Dermis blood vessel endothelial cell (primary cell): ENCODE measurements at regions not wholly inside any gene's neighbourhood (a gene's known extent, or its start where the extent isn't known, plus 50 kb on each side); places are given as distances from the start of the nearest gene placed in this dataset.
"Not testable (repeated sequence)": the region's sequence is repeated elsewhere in the genome, so short reads cannot be mapped to it uniquely, and the experiment has no call there.

Experiments used
- DNase-seq: peaks from one replicate; pipeline ENCODE4 v3.0.0; 2010

DNA sequence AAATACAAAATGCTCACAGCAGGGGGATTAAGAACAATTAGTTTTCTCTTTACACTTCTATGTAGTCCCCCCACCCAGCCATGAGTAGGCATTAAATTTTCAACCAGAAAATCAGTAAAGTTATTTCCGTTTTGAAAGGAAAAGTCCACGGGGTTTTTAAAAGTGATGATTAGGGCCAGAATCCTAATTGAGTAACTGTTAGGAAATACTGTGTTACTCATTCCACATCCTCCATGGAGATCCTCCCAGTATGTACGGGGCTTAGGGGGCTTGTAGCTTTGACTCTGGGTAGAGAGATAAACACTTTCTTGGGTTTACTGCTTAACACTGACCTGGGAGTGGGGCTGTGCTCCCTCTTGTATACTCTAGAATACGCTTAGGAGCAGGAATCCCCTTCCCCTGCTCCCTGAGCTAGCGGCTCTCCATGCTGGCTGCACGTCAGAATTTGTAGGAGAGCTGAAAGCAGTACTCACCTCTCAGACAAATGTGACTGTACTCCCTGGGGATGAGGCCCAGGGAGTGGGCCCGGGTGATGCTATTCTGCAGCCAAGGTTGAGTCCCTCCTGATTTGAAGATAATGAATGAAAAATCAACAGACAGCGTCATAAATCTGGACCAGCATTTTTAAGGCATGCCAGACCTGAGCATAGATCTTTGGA is 100.5 kb downstream of the SLC4A3 start:
- no peak for DNase-seq

DNA sequence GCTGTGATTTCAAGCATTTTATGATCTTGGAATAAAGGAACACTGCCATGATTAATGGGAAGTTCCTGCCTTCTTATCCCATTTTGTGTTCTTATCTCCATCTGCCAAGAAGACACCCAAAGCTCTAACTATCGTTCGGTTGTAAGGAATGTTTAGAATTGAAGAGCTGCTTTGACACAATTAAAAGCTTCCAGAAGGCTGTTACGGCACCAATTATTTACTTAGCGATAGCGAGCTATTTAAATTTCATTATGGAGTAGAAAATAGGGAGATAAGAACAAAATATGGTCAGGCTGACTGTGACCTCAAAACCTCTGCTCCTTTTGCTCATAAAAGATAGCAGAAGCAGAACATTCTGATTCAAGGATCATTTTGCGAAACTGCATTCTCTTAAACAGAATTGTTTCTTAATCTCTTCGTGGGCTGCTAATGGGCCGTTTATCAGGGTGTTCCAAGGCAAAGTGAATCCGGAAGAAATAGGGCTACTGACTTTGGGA is 101.6 kb downstream of the SLC4A3 start:
- DNase-seq, result no peak

DNA sequence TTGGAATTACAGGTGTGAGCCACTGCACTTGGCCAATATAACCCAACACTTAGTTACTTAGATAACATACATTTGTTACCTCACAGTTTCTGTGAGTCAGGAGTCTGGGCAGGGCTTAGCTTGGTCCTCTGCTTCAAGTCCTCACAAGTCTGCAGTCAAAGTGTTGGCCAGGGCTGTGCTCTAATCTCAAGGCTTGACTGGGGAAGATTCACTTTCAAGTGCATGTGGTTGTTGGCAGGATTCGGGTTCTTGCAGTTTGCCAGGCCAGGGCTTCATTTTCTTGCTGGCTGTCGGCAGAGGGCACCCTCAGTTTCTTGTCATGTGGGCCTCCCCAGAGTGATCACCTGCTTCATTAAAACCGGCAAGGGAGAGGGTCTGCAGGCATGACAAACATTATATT is 103.7 kb downstream of the SLC4A3 start:
- DNase-seq, result no peak

DNA sequence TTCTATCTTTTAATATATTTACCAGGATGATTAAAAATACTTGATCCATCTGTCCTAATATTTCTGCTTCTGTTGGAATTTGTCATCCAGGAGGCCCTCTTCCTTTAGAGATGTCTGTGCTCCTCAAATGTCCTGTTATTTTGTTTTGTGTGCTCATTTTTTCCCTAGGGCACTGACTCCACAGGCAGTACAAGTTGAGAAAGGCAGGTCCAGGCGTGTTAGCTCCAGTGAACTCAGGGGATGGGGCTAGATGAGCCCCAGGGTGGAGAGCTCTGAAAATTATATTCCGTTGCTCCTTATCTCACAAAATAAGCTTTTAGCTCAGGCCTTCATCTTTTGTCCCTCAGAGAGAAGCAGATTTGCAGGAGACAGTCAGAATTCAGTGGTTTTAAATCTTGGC is 105.7 kb downstream of the SLC4A3 start:
- no peak for DNase-seq

DNA sequence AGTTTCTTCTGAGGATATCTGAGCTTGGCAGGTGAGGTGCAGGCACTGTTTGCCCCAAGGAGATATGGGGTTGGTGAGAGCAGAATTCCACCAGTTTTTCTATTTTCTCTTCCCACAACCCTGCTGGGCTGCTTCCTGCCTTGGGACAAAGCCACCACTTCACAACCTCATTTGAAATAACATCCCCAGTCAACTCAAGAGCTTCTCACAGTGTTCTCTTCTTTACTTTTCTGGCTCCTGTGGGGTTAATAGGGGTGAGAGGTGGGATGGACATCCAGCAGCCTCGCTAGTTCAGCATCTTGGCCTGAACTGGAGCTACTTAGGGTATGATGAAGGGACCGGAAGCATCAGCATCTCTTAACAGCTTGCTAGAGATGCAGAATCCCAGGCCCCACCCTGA is 106.3 kb downstream of the SLC4A3 start:
- no peak for DNase-seq

DNA sequence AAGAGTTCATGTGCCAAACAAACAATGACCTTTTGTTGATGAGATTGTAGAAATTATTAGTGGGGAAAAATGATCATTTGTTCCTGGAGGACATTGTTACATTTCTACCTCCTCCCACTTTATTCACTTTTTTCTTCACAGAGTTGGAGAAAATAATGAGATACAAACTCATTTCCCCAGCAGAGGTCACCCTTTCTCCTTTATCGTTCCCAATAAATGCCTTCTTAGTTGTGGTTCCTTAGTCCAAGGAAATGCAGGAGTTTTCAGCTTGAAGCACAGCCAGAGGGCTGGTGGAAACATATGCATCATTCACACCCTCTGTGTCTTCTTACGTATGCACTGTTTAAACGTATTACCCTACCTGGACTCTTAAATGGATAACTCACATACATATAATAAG is 108.8 kb downstream of the SLC4A3 start:
- DNase-seq, result peak; percentile 69

DNA sequence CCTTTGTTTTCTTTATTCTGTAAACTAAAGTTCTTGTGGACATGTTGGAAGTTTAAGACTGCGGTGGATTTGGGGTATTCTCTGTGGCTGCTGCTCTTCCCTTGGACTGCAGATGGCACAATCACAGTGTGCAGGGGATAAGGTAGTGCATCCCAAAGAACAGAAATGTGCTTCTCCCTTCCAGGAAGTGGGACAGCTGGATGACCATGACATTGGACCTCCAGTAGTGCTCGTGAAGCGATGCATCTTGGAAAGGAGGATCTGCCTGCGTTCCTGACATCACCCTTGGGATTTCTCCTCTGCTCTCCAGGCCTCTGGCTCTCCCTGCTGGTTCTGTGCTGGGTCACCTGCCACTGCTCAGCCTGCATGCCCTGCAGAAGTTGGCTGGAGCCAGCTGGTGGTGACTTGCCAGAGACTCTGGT is 109.9 kb downstream of the SLC4A3 start:
- DNase-seq, result peak; percentile 25

DNA sequence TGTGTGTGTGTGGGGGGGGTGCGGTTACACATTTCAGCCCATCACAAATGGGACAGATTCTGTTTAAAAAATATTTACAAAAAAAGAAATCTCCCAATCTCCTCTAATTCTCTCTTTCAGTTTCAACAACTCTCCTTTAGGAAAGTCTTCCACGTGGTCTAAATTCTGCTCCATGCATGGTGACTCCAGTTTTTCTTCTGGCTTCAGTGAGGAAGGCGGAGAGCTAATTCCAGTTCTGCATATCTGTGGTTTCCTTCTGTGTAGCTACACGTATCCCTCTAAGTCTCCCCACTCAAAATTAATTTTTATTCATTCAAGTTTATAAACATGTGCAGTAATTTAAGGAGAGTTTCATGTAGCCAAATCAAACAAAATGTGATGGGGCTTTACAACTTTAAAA is 111.6 kb downstream of the SLC4A3 start:
- no peak for DNase-seq

DNA sequence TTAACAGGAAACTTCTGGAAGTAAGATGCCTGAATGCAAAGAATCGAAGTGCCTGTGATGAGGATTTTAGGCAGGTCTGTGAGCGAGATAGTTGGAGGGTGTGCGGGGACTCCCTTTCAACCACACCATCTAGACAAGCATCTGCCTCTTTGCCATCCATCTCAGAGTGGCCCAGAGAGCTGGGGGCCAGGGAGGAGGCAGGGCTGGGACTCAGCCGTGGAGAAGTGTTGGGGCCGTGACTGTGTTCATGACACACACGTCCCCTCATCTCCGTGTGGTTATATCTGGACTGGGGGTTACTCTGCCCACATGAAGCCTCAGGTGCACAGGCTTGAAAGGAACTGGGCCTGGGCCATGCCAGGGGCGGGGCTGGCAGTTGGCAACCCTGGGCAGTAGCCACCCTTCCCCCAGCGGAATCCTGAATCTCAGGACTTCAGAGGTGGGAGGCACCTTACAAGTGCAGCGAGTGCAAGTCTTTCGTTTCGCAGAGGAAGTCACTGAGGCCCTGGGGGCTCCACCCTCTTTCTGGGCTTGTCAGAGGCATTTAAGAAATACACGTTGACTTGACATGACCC is 112.5 kb downstream of the SLC4A3 start:
- no peak for DNase-seq

DNA sequence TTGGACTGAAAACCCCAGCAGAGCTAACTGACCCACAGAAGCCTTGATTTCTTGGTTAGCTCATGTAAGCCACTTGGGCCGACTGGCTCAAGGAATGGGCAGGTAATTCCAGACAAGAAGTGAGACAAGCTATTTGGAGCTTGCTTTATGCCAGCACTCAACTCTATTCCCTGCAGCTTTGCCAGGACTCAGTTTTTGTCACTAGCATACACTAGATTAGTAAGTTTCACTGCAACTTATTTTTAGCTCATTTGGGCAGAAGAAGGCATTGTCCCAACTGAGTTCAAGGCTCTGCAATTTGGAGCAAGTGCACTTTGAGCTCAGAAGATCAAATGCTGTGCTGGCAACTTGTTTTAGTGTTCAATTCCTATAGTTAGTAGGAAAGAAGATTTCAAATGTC is 116.1 kb downstream of the SLC4A3 start:
- DNase-seq, result no peak

DNA sequence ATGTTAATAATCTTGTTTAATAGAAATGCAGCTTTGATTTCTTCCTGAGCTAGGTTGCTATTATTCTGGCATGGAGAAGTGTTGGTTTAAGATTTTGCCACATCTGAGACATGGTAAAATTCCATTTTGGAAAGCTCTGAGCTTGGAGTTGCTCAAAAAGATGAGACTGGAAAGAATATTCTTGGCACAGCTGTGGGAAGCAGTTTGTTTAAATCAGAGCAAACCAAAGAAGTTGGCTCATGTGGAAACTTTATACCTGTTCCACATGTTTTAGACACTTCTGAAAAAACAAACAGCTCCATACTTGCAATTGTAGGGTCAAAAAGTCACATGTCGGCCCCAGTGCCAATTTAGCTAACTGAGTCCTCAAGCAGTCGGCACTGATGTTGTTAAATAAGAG is 116.6 kb downstream of the SLC4A3 start:
- no peak for DNase-seq

DNA sequence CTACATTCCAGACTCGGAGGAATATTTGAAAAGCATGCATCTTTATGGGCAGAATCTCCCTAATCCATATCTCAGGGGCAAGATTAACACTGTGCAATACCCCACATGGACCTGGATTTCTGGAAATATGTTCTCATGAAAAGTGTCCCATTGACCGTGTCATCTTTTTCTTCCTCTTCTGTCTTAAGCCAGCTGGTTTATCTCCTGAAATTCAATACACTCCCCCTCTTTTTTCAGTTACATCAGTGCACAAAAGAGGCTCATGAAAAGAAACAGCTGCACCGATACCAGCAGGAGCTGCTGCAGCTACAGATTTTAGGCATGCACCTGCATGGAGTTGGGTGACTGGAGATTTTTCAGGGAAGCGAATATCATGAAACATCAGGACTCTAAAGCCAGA is 117.2 kb downstream of the SLC4A3 start:
- no peak for DNase-seq

DNA sequence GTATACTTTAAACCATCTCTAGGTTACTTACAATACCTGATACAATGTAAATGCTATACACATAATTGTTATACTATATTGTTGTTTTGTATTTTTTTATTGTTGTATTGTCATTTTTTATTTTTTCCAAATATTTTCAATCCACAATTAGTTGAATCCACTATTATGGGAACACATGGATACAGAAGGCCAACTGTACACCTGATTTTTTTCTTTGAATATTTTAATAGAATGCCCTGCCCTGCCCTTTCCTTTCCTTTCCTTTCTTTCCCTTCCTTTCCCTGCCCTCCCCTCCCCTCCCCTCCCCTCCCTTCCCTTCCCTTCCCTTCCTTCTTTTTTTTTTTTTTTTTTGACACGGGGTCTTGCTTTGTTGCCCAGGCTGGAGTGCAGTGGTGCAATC is 120.2 kb downstream of the SLC4A3 start:
- no peak for DNase-seq

DNA sequence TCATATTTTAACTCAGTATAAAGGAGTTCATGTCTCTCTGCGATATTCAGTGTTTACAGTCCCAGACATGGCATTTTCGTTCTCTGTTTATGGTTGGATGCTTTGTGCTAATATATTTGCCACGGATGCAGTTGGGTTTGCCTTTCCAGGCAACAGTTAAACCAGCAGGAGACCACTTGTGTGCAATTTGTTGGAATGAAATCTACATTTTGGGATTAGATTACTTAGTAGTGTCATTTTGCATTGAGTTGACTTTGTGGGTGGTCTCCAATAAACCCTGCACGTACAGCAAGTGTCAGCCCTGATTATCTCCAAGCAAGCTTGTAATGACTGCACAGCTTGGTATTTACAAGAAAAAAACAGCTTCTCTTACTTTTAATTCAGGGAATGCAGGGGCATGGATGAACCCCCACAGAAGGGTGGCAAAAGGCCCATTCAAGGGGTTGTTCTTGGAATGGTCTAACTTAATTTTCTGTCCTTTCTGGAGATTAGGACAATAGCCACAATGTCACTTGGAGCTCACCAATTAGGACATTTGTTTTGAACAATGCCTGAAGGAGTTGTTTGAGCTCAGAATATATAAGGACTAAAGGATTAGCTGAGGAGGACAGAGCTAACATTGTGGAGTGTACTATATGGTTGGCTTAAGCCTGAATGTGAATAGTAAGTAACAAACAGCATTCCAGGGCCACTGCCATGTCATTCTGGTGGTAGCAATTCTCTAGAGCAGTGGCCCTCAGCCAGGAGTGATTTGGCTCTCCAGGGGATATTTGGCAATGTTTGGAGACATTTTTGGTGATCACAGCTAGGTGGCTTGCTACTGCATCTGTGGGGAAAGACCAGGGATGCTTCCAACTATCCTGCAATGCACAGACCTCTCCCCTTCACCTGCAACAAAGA is 121.5 kb downstream of the SLC4A3 start:
- no peak for DNase-seq

DNA sequence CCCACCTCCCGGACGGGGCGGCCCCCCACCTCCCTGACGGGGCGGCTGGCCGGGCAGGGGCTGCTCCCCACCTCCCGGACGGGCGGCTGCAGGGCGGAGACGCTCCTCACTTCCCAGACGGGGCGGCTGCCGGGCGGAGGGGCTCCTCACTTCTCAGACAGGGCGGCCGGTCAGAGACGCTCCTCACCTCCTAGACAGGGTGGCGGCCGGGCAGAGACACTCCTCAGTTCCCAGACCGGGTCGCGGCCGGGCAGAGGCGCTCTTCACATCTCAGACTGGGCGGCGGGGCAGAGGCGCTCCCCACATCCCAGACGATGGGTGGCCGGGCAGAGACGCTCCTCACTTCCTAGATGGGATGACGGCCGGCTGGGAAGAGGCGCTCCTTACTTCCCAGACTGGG is 123.7 kb downstream of the SLC4A3 start:
- DNase-seq, result not testable (repeated sequence)

DNA sequence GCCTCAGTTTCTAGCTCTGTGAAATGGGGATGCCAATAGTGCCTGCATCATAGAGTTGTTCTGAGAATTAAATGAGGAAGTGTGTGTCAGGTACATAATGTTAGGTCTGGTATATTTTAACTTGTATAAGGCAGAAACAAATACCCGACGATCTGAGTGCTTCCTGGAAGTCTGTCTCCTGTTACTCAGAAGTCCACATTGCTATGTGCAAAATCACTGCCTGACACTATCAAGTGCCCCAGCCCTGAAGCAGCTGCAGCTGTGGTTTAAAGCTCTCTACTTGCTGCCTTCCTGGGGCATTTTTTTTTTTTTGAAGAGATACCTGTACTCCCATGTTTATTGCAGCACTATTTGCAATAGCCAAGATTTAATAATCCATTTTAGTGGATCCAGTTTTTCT is 125.3 kb downstream of the SLC4A3 start:
- no peak for DNase-seq

DNA sequence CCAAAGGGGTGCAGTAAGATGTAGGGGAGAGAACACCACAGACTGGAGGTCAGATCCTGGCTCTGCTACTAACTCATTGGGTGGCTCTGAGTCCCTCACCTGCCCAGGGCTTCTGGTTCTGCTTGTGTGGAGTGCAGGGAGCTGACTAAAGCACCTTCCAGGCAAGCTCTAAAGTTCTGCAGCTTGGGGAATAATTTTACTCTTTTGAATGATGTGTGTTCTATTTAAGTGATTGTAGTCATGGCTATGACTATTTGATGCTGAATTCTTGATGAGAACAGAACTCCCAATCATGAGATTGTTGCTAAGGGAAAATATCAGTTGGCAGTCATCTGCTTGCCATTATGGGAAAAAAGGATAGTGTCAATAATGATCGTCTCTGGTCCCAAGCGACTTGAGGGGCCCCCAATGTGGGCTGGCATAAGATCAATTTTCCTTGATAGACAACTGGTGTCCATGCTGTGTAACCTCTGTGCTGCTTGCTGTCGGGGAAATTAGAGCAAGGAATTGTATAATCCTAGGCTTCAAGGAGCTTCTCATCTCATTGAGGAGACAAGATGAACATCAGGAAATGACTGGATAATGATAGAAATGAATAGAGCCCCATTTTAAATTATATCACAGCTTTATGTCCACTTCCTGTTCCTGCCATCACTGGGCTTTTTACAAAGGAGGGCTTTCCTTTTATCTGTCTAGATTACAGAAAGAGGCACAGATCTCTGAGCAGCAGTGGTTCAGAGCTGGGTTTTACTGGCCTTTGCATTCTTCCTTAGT is 131.7 kb downstream of the SLC4A3 start:
- no peak for DNase-seq

DNA sequence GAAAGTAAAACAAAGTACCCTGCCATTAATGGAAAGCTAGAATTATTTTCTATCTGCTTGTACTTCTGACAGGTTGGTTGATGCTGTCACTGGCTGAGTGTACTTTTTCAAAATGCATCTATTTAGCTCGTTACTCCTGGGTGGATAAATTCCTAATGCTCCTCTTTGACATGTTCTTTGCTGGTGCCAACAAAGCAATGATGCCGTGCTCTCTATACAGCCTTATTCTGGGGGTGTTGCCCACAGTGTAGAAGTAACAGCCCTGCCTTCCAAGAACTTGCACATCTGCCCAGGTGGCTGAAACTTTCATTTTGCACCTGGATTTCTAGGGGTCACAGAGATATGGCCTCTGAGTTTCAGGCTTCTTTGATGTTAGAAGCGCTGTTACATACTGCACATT is 132.4 kb downstream of the SLC4A3 start:
- DNase-seq, result no peak

DNA sequence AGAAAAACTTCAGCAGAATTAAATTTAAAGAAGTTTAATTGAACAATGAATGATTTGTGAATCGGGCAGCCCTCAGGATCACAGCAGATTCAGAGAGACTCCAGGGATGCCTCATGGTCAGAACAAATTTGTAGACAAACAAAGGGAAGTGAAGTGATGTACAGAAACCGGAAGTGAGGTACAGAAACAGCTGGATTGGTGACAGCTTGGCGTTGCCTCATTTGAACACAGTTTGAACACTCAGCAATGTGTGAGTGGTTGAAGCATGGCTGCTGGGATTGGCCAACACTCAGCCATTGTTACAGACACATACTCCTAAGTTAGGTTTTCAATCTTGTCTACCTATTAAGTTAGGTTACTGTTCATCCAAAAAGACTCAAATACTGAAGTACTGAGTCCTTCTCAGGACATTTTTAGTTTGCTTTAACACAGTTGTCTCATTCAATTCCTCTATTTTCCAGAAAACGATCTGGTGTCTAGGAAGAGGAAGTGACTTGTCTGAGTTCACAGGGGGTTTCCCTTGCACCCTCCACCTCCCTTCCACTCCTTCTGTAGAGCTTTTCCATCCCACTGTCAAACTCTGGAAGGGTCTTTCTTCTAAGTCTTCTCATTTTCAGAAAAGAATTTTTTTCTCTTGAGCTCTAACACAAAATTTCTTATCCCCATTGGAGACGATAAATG is 137.9 kb downstream of the SLC4A3 start:
- DNase-seq, result no peak

DNA sequence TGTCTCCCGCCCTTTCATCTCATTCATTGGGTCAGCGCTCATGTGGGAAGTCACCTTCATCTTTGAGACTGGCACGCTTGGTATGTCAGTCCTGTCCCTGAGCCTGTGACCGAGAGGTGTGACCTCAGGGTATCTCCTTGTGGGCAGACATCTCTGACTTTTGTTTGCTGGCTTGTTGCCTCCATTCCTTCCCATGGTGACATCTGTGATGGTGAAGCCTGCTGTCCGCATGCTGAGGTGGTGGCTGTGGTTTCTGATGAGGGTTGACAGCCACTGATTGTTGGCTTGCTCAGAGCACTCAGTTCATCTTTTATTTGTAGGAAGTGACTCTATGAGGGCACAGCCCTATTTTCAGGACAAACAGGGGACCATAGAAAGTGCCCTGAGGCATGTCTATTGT is 139.2 kb downstream of the SLC4A3 start:
- no peak for DNase-seq

DNA sequence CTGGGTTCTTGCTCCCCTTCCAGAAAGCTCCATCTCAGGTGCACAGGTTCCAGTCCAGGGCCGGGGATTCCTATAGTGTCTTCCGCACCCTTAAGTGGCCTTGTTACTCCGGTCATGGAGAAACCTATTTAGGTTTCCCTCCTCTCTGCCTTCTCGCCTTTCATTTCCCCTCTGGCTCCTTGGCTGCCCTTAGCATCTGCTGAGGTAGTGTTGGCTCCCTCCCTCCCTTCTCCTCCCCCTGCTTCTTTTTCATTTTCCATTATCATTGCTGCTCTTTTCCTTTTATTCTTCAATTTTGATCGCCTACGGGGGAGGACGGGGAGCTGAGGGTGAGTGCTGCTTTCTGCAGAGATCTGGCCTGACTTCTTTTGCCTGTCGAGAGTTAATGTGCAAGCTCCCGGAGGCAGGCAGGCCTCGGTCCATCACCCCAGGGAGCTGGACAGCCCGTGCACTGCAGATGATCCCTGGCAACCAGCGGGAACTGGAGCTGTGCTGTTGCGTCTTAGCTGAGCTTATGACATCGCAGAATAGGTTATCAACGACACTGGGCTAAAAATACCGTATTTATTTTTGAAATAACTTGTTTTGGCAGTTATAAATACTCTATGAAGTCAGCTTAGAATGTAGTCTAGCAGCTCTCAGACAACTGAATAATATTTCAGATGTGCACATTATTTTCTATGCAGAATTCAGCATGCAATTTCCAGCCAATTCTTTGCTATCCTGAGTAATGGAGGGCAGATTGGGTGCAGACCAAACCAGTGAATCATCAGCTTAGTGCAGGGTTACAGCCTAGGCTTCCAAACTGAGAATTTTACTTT is 141.9 kb downstream of the SLC4A3 start:
- DNase-seq, result no peak
